ENCODE measurements at regions not wholly inside any gene's neighbourhood (a gene's known extent, or its start where the extent isn't known, plus 50 kb on each side); places are given as distances from the start of the nearest gene placed in this dataset.

DNA sequence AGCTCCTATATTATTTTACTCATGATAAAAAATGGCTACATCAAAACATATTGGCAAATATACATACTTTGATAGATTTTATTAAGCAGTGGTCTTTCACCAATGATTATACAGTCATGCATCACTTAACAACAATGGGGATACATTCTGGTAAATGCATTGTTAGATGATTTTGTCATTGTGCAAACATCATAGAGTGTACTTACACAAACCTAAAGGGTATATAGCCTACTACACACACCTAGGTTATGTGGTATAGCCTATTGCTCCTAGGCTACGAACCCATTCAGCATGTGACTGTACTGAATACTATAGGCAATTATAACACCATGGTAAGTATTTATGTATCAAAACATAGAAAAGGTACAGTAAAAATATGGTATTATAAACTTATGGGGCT, 98.9 kb upstream of the IL6 start:
- POLR2A ChIA-PET = no interaction called here
- ATAC-seq (no peak), DNase-seq (ENCODE audit: low spot score) (no peak)
- Mint-ChIP-seq H3K27me3 (ENCODE audit: low read depth) (no peaks in the 10 kb centered on the region; the same call in 1 of the 2 replicates), H3K27ac (no peak overlapping the region), H3K4me3 (no peak overlapping the region), H3K4me1 (peaks cover 15% of the 10 kb centered on the region), H3K36me3 (no peaks in the 10 kb centered on the region), H3K9me3 (no peaks in the 10 kb centered on the region)
- TF ChIP-seq ZBTB21 (CRISPR knock-in tag; IDR thresholded peaks at IDR 0.05; ENCODE audit: borderline replicate concordance) (no peak), ZNF671 (CRISPR knock-in tag; IDR thresholded peaks at IDR 0.05) (no peak), RELA (CRISPR knock-in tag; IDR thresholded peaks at IDR 0.05; ENCODE audit: borderline replicate concordance) (no peak), MAX (CRISPR knock-in tag; IDR thresholded peaks at IDR 0.05) (no peak), USF1 (CRISPR knock-in tag; IDR thresholded peaks at IDR 0.05) (no peak), IRF2 (CRISPR knock-in tag; IDR thresholded peaks at IDR 0.05; ENCODE audit: borderline replicate concordance, low read depth) (no peak), EMX1 (CRISPR knock-in tag; IDR thresholded peaks at IDR 0.05) (no peak), FOXP4 (CRISPR knock-in tag; IDR thresholded peaks at IDR 0.05) (no peak), ESRRA (CRISPR knock-in tag; IDR thresholded peaks at IDR 0.05; ENCODE audit: borderline replicate concordance) (no peak), NR2C2 (CRISPR knock-in tag; IDR thresholded peaks at IDR 0.05) (no peak), ZNF423 (CRISPR knock-in tag; IDR thresholded peaks at IDR 0.05) (no peak), MXD4 (CRISPR knock-in tag; IDR thresholded peaks at IDR 0.05; ENCODE audit: borderline replicate concordance) (no peak), CBFB (CRISPR knock-in tag; IDR thresholded peaks at IDR 0.05; ENCODE audit: low read depth) (no peak), SOX15 (CRISPR knock-in tag; IDR thresholded peaks at IDR 0.05) (no peak)
- TF ChIP-seq, protein P1, sequence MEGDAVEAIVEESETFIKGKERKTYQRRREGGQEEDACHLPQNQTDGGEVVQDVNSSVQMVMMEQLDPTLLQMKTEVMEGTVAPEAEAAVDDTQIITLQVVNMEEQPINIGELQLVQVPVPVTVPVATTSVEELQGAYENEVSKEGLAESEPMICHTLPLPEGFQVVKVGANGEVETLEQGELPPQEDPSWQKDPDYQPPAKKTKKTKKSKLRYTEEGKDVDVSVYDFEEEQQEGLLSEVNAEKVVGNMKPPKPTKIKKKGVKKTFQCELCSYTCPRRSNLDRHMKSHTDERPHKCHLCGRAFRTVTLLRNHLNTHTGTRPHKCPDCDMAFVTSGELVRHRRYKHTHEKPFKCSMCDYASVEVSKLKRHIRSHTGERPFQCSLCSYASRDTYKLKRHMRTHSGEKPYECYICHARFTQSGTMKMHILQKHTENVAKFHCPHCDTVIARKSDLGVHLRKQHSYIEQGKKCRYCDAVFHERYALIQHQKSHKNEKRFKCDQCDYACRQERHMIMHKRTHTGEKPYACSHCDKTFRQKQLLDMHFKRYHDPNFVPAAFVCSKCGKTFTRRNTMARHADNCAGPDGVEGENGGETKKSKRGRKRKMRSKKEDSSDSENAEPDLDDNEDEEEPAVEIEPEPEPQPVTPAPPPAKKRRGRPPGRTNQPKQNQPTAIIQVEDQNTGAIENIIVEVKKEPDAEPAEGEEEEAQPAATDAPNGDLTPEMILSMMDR (IDR thresholded peaks at IDR 0.05) = no peak
- TF ChIP-seq, protein P2, sequence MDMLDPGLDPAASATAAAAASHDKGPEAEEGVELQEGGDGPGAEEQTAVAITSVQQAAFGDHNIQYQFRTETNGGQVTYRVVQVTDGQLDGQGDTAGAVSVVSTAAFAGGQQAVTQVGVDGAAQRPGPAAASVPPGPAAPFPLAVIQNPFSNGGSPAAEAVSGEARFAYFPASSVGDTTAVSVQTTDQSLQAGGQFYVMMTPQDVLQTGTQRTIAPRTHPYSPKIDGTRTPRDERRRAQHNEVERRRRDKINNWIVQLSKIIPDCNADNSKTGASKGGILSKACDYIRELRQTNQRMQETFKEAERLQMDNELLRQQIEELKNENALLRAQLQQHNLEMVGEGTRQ (CRISPR knock-in tag; IDR thresholded peaks at IDR 0.05) = no peak
- TF ChIP-seq, protein P3, sequence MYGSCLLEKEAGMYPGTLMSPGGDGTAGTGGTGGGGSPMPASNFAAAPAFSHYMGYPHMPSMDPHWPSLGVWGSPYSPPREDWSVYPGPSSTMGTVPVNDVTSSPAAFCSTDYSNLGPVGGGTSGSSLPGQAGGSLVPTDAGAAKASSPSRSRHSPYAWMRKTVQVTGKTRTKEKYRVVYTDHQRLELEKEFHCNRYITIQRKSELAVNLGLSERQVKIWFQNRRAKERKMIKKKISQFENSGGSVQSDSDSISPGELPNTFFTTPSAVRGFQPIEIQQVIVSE (CRISPR knock-in tag; IDR thresholded peaks at IDR 0.05; ENCODE audit: borderline replicate concordance) = no peak
- TF ChIP-seq, protein P4, sequence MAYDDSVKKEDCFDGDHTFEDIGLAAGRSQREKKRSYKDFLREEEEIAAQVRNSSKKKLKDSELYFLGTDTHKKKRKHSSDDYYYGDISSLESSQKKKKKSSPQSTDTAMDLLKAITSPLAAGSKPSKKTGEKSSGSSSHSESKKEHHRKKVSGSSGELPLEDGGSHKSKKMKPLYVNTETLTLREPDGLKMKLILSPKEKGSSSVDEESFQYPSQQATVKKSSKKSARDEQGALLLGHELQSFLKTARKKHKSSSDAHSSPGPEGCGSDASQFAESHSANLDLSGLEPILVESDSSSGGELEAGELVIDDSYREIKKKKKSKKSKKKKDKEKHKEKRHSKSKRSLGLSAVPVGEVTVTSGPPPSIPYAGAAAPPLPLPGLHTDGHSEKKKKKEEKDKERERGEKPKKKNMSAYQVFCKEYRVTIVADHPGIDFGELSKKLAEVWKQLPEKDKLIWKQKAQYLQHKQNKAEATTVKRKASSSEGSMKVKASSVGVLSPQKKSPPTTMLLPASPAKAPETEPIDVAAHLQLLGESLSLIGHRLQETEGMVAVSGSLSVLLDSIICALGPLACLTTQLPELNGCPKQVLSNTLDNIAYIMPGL (CRISPR knock-in tag; IDR thresholded peaks at IDR 0.05) = no peak
- TF ChIP-seq, protein P5, sequence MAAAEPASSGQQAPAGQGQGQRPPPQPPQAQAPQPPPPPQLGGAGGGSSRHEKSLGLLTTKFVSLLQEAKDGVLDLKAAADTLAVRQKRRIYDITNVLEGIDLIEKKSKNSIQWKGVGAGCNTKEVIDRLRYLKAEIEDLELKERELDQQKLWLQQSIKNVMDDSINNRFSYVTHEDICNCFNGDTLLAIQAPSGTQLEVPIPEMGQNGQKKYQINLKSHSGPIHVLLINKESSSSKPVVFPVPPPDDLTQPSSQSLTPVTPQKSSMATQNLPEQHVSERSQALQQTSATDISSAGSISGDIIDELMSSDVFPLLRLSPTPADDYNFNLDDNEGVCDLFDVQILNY (CRISPR knock-in tag; IDR thresholded peaks at IDR 0.05) = no peak
- TF ChIP-seq, protein P6, sequence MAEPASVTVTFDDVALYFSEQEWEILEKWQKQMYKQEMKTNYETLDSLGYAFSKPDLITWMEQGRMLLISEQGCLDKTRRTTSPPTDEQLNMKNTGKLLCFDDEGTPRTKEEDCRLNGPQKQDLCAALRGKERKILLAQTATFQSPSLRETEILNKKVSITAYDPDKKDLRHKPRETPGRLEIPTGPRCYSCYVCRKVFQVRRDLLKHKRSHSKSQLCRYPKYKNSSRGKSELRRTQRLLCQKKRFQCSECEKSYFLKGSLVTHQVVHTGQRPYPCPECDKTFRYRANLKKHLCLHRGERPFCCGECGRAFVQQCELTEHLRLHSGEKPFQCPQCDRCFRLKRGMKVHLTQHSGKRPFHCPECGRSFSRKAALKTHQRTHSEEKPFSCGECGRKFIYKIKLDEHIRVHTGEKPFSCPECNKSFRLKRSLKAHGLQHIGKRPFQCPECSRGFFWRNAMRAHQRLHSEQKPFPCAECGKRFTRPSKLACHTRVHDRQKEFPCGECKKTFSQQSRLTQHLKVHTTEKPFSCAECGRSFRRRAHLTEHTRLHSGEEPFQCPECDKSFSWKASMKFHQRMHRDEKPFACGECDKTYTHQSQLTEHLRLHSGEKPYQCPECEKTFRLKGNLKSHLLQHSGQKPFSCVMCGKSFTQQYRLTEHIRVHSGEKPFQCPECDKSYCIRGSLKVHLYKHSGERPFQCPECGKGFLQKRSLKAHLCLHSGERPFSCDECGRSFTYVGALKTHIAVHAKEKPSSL (CRISPR knock-in tag; conservative IDR thresholded peaks at IDR 0.05) = no peak
- CTCF ChIA-PET = interaction anchor here (0.7 kb wide), 1 partner anchor 35 kb away, joined by 3 read pairs; no protein-coding TSS in a partner anchor

All from WTC11 (cell line).